Sigmoid colon (tissue), 4 donors: ENCODE measurements at regions not wholly inside any gene's neighbourhood (a gene's known extent, or its start where the extent isn't known, plus 50 kb on each side); places are given as distances from the start of the nearest gene placed in this dataset.

ENCODE experiments used
- EP300 ChIP-seq, 4 donors: sonication (generic); formaldehyde crosslinking; IDR thresholded peaks; one replicate each; pipeline ENCODE4 v1.6.1; 2017; ENCODE audit warnings: antibody characterized with exemption in 4 of 4
- POLR2A ChIP-seq, 2 donors: fragments of 450-650 bp; IDR thresholded peaks; one replicate each; pipeline ENCODE4 v1.6.1; 2016; ENCODE audit warnings: antibody characterized with exemption in 2 of 2, mild to moderate bottlenecking in 2 of 2, moderate library complexity in 2 of 2
- POLR2AphosphoS5 ChIP-seq, 4 donors: sonication (generic); formaldehyde crosslinking; IDR thresholded peaks; one replicate each; pipeline ENCODE4 v1.6.1; 2017; ENCODE audit warnings: antibody characterized with exemption in 4 of 4
- TF ChIP-seq, protein P1 (sequence below), 4 experiments: fragments of 450-650 bp in 3 of 4; fragments of 200-600 bp in 1 of 4; IDR thresholded peaks; one replicate each; pipeline ENCODE4 v1.5.1; 2016 to 2019; ENCODE audit warnings: antibody characterized with exemption in 4 of 4, mild to moderate bottlenecking in 3 of 4, moderate library complexity in 2 of 4

DNA sequence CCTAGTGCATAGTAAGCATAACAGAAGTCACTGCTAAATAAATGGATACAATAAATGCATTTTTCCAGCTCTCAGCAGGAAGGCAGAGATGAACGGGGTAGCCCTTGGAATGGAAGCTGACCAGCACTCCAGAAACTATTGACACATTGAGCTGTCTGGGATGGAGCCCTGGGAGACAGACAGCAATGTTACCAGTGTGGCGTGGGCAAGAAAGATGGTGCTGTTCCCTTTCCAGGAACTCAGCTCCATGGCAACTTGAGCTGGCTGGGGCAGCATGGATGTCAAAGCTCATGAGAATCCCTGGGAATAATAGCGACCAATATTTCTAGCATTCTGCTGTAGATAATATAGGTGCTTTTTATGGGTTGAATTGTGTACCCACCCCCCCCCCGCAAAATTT lies 104.3 kb upstream of the PTPRT start:
- TF ChIP-seq POLR2A (IDR thresholded peaks at IDR 0.05): no peak
- TF ChIP-seq, protein P1, sequence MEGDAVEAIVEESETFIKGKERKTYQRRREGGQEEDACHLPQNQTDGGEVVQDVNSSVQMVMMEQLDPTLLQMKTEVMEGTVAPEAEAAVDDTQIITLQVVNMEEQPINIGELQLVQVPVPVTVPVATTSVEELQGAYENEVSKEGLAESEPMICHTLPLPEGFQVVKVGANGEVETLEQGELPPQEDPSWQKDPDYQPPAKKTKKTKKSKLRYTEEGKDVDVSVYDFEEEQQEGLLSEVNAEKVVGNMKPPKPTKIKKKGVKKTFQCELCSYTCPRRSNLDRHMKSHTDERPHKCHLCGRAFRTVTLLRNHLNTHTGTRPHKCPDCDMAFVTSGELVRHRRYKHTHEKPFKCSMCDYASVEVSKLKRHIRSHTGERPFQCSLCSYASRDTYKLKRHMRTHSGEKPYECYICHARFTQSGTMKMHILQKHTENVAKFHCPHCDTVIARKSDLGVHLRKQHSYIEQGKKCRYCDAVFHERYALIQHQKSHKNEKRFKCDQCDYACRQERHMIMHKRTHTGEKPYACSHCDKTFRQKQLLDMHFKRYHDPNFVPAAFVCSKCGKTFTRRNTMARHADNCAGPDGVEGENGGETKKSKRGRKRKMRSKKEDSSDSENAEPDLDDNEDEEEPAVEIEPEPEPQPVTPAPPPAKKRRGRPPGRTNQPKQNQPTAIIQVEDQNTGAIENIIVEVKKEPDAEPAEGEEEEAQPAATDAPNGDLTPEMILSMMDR (IDR thresholded peaks at IDR 0.05): no peak
- no peak for TF ChIP-seq EP300 (IDR thresholded peaks at IDR 0.05)
- TF ChIP-seq POLR2AphosphoS5 (IDR thresholded peaks at IDR 0.05): no peak
